ENCODE measurements at regions not wholly inside any gene's neighbourhood (a gene's known extent, or its start where the extent isn't known, plus 50 kb on each side); places are given as distances from the start of the nearest gene placed in this dataset.

GRCh38 chr7:10637991-10638390, 335.7 kb upstream of the PHF14 start:
- no peak for TF ChIP-seq CTCF (IDR thresholded peaks at IDR 0.05)
- TF ChIP-seq ZFX (IDR thresholded peaks at IDR 0.05; ENCODE audit: borderline replicate concordance): no peak
